Right cardiac atrium (tissue), 5 donors: ENCODE measurements at regions not wholly inside any gene's neighbourhood (a gene's known extent, or its start where the extent isn't known, plus 50 kb on each side); places are given as distances from the start of the nearest gene placed in this dataset.
"Not testable (repeated sequence)": the region's sequence is repeated elsewhere in the genome, so short reads cannot be mapped to it uniquely, and the experiment has no call there.

Experiments
- ATAC-seq, 2 donors: fragments of 200-7000 bp; cut with Tn5 transposase; one replicate each; pipeline versions ENCODE4 v1.8.0 to v1.9.1; 2020; ENCODE audit warnings: moderate library complexity in 2 of 2, mild to moderate bottlenecking in 1 of 2
- DNase-seq, 3 donors: peaks; one replicate each; pipeline ENCODE4 v3.0.0-alpha.2; 2020
- H3K27ac ChIP-seq: one replicate; pipeline ENCODE4 v1.5.1; 2013; ENCODE audit warnings: mild to moderate bottlenecking, low read length, control low read depth, moderate library complexity
- H3K27me3 ChIP-seq: one replicate; pipeline ENCODE4 v1.6.1; 2013; ENCODE audit not compliant: control insufficient read depth, insufficient read depth
- H3K4me1 ChIP-seq: one replicate; pipeline ENCODE4 v1.6.1; 2013; ENCODE audit warnings: low read length; ENCODE audit not compliant: control insufficient read depth, insufficient read depth
- H3K4me3 ChIP-seq: one replicate; pipeline ENCODE4 v1.5.1; 2013; ENCODE audit warnings: low read length, control low read depth
- H3K9me3 ChIP-seq: one replicate; pipeline ENCODE4 v1.6.1; 2013; ENCODE audit warnings: low read length; ENCODE audit not compliant: control insufficient read depth
- WGBS: extraction: QIAGEN DNeasy Blood & Tissue Kit; methylation state at CpG from one replicate; pipeline ENCODE4 v1.1.7; 2013; 5-methylcytosine and 5-hydroxymethylcytosine counted together
- intact Hi-C, 4 donors: fragments of 100-400 bp; cut with DNase I; formaldehyde crosslinking; loops; one replicate each; pipeline versions ENCODE4 v1.11.0 to v1.14.0; 2022 to 2023
- donor health status: healthy with polysubstance abuse.
- donor health status: DM: no; HTN: yes; CAD: no.
- donor health status: DM: no; HTN: no; CAD: no.
- donor health status: DM: no; HTN: yes; CAD: no; lungs with severe emphysema.
- donor health status: DM: yes; HTN: yes; CAD: no.

- Histone ChIP-seq H3K4me1 (no peaks in the 10 kb centered on the region), H3K9me3 (no peaks in the 10 kb centered on the region), H3K27ac (no peak overlapping the region), H3K4me3 (no peak overlapping the region), H3K27me3 (no peaks in the 10 kb centered on the region)
- no peak for ATAC-seq
- DNase-seq = no peak
- WGBS = 0% methylated on average over 1 of the region's 1 CpG
- intact Hi-C loops = no loop called here
Measured at GRCh38 chr6:95698271-95698670, 120.9 kb downstream of the MANEA start.

- H3K4me3 ChIP-seq = no peak overlapping the region
- ATAC-seq = no peak
- no peaks in the 10 kb centered on the region for H3K27me3 ChIP-seq
- intact Hi-C loops = no loop called here
- no peaks in the 10 kb centered on the region for H3K4me1 ChIP-seq
- no peak for DNase-seq
- 56% methylated on average over 2 of the region's 2 CpGs for WGBS
- H3K27ac ChIP-seq = no peak overlapping the region
- H3K9me3 ChIP-seq = no peaks in the 10 kb centered on the region
Measured at GRCh38 chr6:95723638-95724037, 146.3 kb downstream of the MANEA start.

GRCh38 chr6:95725344-95725743, 148.0 kb downstream of the MANEA start:
- H3K4me1 ChIP-seq = no peaks in the 10 kb centered on the region
- H3K27ac ChIP-seq = no peak overlapping the region
- 49% methylated on average over 2 of the region's 2 CpGs for WGBS
- intact Hi-C loops = no loop called here
- no peak for DNase-seq
- no peak for ATAC-seq
- H3K4me3 ChIP-seq = no peak overlapping the region
- H3K27me3 ChIP-seq = no peaks in the 10 kb centered on the region
- no peaks in the 10 kb centered on the region for H3K9me3 ChIP-seq

GRCh38 chr6:95740157-95740556, 162.8 kb downstream of the MANEA start:
- DNase-seq = no peak
- H3K4me3 ChIP-seq = no peak overlapping the region
- no peaks in the 10 kb centered on the region for H3K9me3 ChIP-seq
- ATAC-seq = no peak
- H3K27me3 ChIP-seq = no peaks in the 10 kb centered on the region
- intact Hi-C loops = no loop called here
- H3K4me1 ChIP-seq = no peaks in the 10 kb centered on the region
- H3K27ac ChIP-seq = no peak overlapping the region
- WGBS = 89% methylated on average over 1 of the region's 1 CpG

GRCh38 chr6:95741045-95741444, 163.7 kb downstream of the MANEA start:
- intact Hi-C loops = no loop called here
- H3K4me1 ChIP-seq = no peaks in the 10 kb centered on the region
- 53% methylated on average over 4 of the region's 4 CpGs for WGBS
- DNase-seq = no peak
- no peak overlapping the region for H3K27ac ChIP-seq
- no peaks in the 10 kb centered on the region for H3K9me3 ChIP-seq
- H3K4me3 ChIP-seq = no peak overlapping the region
- ATAC-seq = no peak
- H3K27me3 ChIP-seq = no peaks in the 10 kb centered on the region

- Histone ChIP-seq H3K27me3 (no peaks in the 10 kb centered on the region), H3K27ac (no peak overlapping the region), H3K9me3 (no peaks in the 10 kb centered on the region), H3K4me3 (no peak overlapping the region), H3K4me1 (no peaks in the 10 kb centered on the region)
- ATAC-seq = no peak
- intact Hi-C loops = no loop called here
- DNase-seq = no peak
Measured at GRCh38 chr6:95742767-95743289, 165.5 kb downstream of the MANEA start.

- DNase-seq = no peak
- Histone ChIP-seq H3K4me1 (no peaks in the 10 kb centered on the region), H3K27me3 (no peaks in the 10 kb centered on the region), H3K4me3 (no peak overlapping the region), H3K9me3 (no peaks in the 10 kb centered on the region), H3K27ac (no peak overlapping the region)
- no peak for ATAC-seq
- intact Hi-C loops = no loop called here
- 62% methylated on average over 4 of the region's 4 CpGs for WGBS
Measured at GRCh38 chr6:95743591-95743990, 166.3 kb downstream of the MANEA start.

- H3K9me3 ChIP-seq, H3K27me3 ChIP-seq, intact Hi-C loops, H3K4me3 ChIP-seq, ATAC-seq, H3K27ac ChIP-seq, H3K4me1 ChIP-seq, DNase-seq: not testable (repeated sequence)
- WGBS = 82% methylated on average over 29 of the region's 36 CpGs
Measured at GRCh38 chr6:95758236-95759069, 181.1 kb downstream of the MANEA start.

GRCh38 chr6:95767897-95768463, 190.6 kb downstream of the MANEA start:
- no peak overlapping the region for H3K4me3 ChIP-seq
- 64% methylated on average over 4 of the region's 4 CpGs for WGBS

GRCh38 chr6:95768539-95768938, 191.2 kb downstream of the MANEA start:
- H3K27ac ChIP-seq = no peak overlapping the region
- ATAC-seq = no peak

More at GRCh38 chr6:95767897-95768463, 190.6 kb downstream of the MANEA start:
- H3K27ac ChIP-seq = no peak overlapping the region
- no peaks in the 10 kb centered on the region for H3K27me3 ChIP-seq
- no peak for DNase-seq
- no peaks in the 10 kb centered on the region for H3K9me3 ChIP-seq
- H3K4me1 ChIP-seq = no peaks in the 10 kb centered on the region
- no peak for ATAC-seq
- intact Hi-C loops = no loop called here

GRCh38 chr6:95777338-95777737, 200.0 kb downstream of the MANEA start:
- Histone ChIP-seq H3K27me3 (no peaks in the 10 kb centered on the region), H3K27ac (no peak overlapping the region), H3K4me3 (no peak overlapping the region), H3K9me3 (no peaks in the 10 kb centered on the region), H3K4me1 (no peaks in the 10 kb centered on the region)
- WGBS = 83% methylated on average over 2 of the region's 2 CpGs
- ATAC-seq = no peak
- intact Hi-C loops = no loop called here
- no peak for DNase-seq

More at GRCh38 chr6:95768539-95768938, 191.2 kb downstream of the MANEA start:
- Histone ChIP-seq H3K27me3 (no peaks in the 10 kb centered on the region), H3K4me1 (no peaks in the 10 kb centered on the region), H3K9me3 (no peaks in the 10 kb centered on the region), H3K4me3 (no peak overlapping the region)
- 36% methylated on average over 3 of the region's 3 CpGs for WGBS
- intact Hi-C loops = no loop called here
- no peak for DNase-seq
